GM18870 (cell line): ENCODE measurements at regions not wholly inside any gene's neighbourhood (a gene's known extent, or its start where the extent isn't known, plus 50 kb on each side); places are given as distances from the start of the nearest gene placed in this dataset.
"Not testable (repeated sequence)": the region's sequence is repeated elsewhere in the genome, so short reads cannot be mapped to it uniquely, and the experiment has no call there.

Source experiments
- ATAC-seq: cut with Tn5 transposase; IDR thresholded peaks from one replicate; pipeline ENCODE4 v1.9.1; 2021; ENCODE audit warnings: moderate library complexity; ENCODE audit not compliant: unreplicated experiment

- ATAC-seq, result no peak
Measured at GRCh38 chr7:153515359-153515758, 536.8 kb upstream of the DPP6 start.

GRCh38 chr7:153518201-153518984 lies 533.8 kb upstream of the DPP6 start:
- ATAC-seq, result no peak

- ATAC-seq, result no peak
Measured at GRCh38 chr7:153521370-153521769, 530.8 kb upstream of the DPP6 start.

- ATAC-seq, result no peak
Measured at GRCh38 chr7:153522261-153522660, 529.9 kb upstream of the DPP6 start.

- no peak for ATAC-seq
Measured at GRCh38 chr7:153523320-153524015, 528.7 kb upstream of the DPP6 start.

- no peak for ATAC-seq
Measured at GRCh38 chr7:153524070-153524601, 528.1 kb upstream of the DPP6 start.

GRCh38 chr7:153529100-153529499 lies 523.1 kb upstream of the DPP6 start:
- no peak for ATAC-seq

- ATAC-seq, result no peak
Measured at GRCh38 chr7:153529651-153530165, 522.5 kb upstream of the DPP6 start.

- ATAC-seq, result no peak
Measured at GRCh38 chr7:153530441-153530840, 521.8 kb upstream of the DPP6 start.

GRCh38 chr7:153532326-153532725 lies 519.9 kb upstream of the DPP6 start:
- no peak for ATAC-seq

GRCh38 chr7:153537271-153537670 lies 514.9 kb upstream of the DPP6 start:
- no peak for ATAC-seq

- ATAC-seq, result no peak
Measured at GRCh38 chr7:153541903-153542302, 510.3 kb upstream of the DPP6 start.

- no peak for ATAC-seq
Measured at GRCh38 chr7:153543232-153543631, 509.0 kb upstream of the DPP6 start.

- ATAC-seq, result no peak
Measured at GRCh38 chr7:153550173-153550572, 502.0 kb upstream of the DPP6 start.

GRCh38 chr7:153564391-153564790 lies 487.8 kb upstream of the DPP6 start:
- ATAC-seq, result no peak

GRCh38 chr7:153566324-153566723 lies 485.9 kb upstream of the DPP6 start:
- no peak for ATAC-seq

- no peak for ATAC-seq
Measured at GRCh38 chr7:153567426-153567825, 484.8 kb upstream of the DPP6 start.

- not testable (repeated sequence) for ATAC-seq
Measured at GRCh38 chr7:153569520-153569919, 482.7 kb upstream of the DPP6 start.

GRCh38 chr7:153576096-153576495 lies 476.1 kb upstream of the DPP6 start:
- no peak for ATAC-seq

GRCh38 chr7:153581419-153581818 lies 470.8 kb upstream of the DPP6 start:
- ATAC-seq, result no peak

- no peak for ATAC-seq
Measured at GRCh38 chr7:153584132-153584531, 468.1 kb upstream of the DPP6 start.

GRCh38 chr7:153588586-153588985 lies 463.6 kb upstream of the DPP6 start:
- ATAC-seq, result no peak
